Mesenchymal stem cell (in vitro differentiated cells and primary cell): ENCODE measurements at regions not wholly inside any gene's neighbourhood (a gene's known extent, or its start where the extent isn't known, plus 50 kb on each side); places are given as distances from the start of the nearest gene placed in this dataset.

Experiments
- DNase-seq: peaks from one replicate; pipeline ENCODE4 v3.0.0-alpha.2; 2013
- H2AFZ ChIP-seq: one replicate; pipeline ENCODE4 v1.6.1; 2013; ENCODE audit warnings: low read depth, mild to moderate bottlenecking, control low read depth, inconsistent platforms, low read length, moderate library complexity
- H2AK5ac ChIP-seq: 2 replicates; pipeline ENCODE4 v1.6.1; 2013; ENCODE audit warnings: low read length, moderate library complexity, mild to moderate bottlenecking, inconsistent platforms; ENCODE audit not compliant: severe bottlenecking
- H2BK120ac ChIP-seq: one replicate; pipeline ENCODE4 v1.6.1; 2013; ENCODE audit warnings: low read depth, mild to moderate bottlenecking, inconsistent platforms, low read length, moderate library complexity
- H2BK12ac ChIP-seq, 2 experiments: one replicate each; pipeline ENCODE4 v1.6.1; 2013; ENCODE audit warnings: inconsistent platforms in 2 of 2, low read length in 2 of 2, mild to moderate bottlenecking in 2 of 2, moderate library complexity in 2 of 2, control low read depth in 1 of 2
- H2BK15ac ChIP-seq: one replicate; pipeline ENCODE4 v1.6.1; 2013; ENCODE audit warnings: mild to moderate bottlenecking, low read depth, inconsistent platforms; ENCODE audit not compliant: poor library complexity, severe bottlenecking
- H2BK5ac ChIP-seq: 2 replicates; pipeline ENCODE4 v1.6.1; 2013; ENCODE audit warnings: low read depth, mild to moderate bottlenecking, low read length, control low read depth, inconsistent platforms; ENCODE audit not compliant: poor library complexity, severe bottlenecking
- H3K14ac ChIP-seq, 2 experiments: one replicate each; pipeline ENCODE4 v1.6.1; 2013; ENCODE audit warnings: inconsistent platforms in 2 of 2, low read length in 2 of 2, control low read depth in 1 of 2, mild to moderate bottlenecking in 1 of 2, moderate library complexity in 1 of 2
- H3K18ac ChIP-seq, 2 experiments: one replicate each; pipeline ENCODE4 v1.6.1; 2013; ENCODE audit warnings: inconsistent platforms in 2 of 2, low read length in 2 of 2, control low read depth in 1 of 2, low read depth in 1 of 2, mild to moderate bottlenecking in 1 of 2
- H3K23ac ChIP-seq, 2 experiments: one replicate each; pipeline ENCODE4 v1.6.1; 2013; ENCODE audit warnings: inconsistent platforms in 2 of 2, low read length in 2 of 2, mild to moderate bottlenecking in 2 of 2, moderate library complexity in 2 of 2, control low read depth in 1 of 2
- H3K27ac ChIP-seq: 2 replicates; pipeline ENCODE4 v1.5.1; 2013; ENCODE audit warnings: mild to moderate bottlenecking, moderate library complexity, low read length, control low read depth, inconsistent platforms; ENCODE audit not compliant: poor library complexity, severe bottlenecking
- H3K27me3 ChIP-seq, 2 experiments: 2 replicates each; pipeline versions ENCODE4 v1.6.1 to v1.7.0; 2013; ENCODE audit warnings: low read length in 2 of 2, mild to moderate bottlenecking in 2 of 2, moderate library complexity in 2 of 2, control low read depth in 1 of 2, inconsistent platforms in 1 of 2; ENCODE audit not compliant: control insufficient read depth in 1 of 2, insufficient read depth in 1 of 2
- H3K36me3 ChIP-seq, 2 experiments: 2 replicates each; pipeline versions ENCODE4 v1.6.1 to v1.7.0; 2013; ENCODE audit warnings: low read length in 2 of 2, control low read depth in 1 of 2, inconsistent platforms in 1 of 2, low read depth in 1 of 2, mild to moderate bottlenecking in 1 of 2; ENCODE audit not compliant: insufficient read depth in 2 of 2, control insufficient read depth in 1 of 2
- H3K4ac ChIP-seq, 2 experiments: one replicate each; pipeline ENCODE4 v1.6.1; 2013; ENCODE audit warnings: inconsistent platforms in 2 of 2, low read length in 2 of 2, mild to moderate bottlenecking in 2 of 2, moderate library complexity in 2 of 2, control low read depth in 1 of 2, low read depth in 1 of 2
- H3K4me1 ChIP-seq: 2 replicates; pipeline ENCODE4 v1.6.1; 2013; ENCODE audit warnings: low read depth, low read length, control low read depth; ENCODE audit not compliant: control insufficient read depth, insufficient read depth
- H3K4me2 ChIP-seq: 2 replicates; pipeline ENCODE4 v1.6.1; 2013; ENCODE audit warnings: low read length, mild to moderate bottlenecking, inconsistent platforms; ENCODE audit not compliant: poor library complexity, severe bottlenecking
- H3K4me3 ChIP-seq, 2 experiments: 2 replicates each; pipeline versions ENCODE4 v1.5.1 to v1.7.0; 2013; ENCODE audit warnings: low read length in 2 of 2, mild to moderate bottlenecking in 2 of 2, control low read depth in 1 of 2, low read depth in 1 of 2; ENCODE audit not compliant: insufficient read depth in 1 of 2
- H3K79me1 ChIP-seq: replicated peaks from 2 replicates; pipeline ENCODE4 v1.6.1; 2013; ENCODE audit warnings: mild to moderate bottlenecking, control low read depth, low read length, inconsistent platforms; ENCODE audit not compliant: poor library complexity, severe bottlenecking
- H3K9ac ChIP-seq: 2 replicates; pipeline ENCODE4 v1.7.0; 2013; ENCODE audit warnings: mild to moderate bottlenecking, low read length, moderate library complexity
- H3K9me3 ChIP-seq: 2 replicates; pipeline ENCODE4 v1.7.0; 2013; ENCODE audit warnings: mild to moderate bottlenecking, low read length; ENCODE audit not compliant: control insufficient read depth
- H4K8ac ChIP-seq: one replicate; pipeline ENCODE4 v1.6.1; 2013; ENCODE audit warnings: inconsistent platforms, mild to moderate bottlenecking, low read length, moderate library complexity
- H4K91ac ChIP-seq: one replicate; pipeline ENCODE4 v1.6.1; 2013; ENCODE audit warnings: mild to moderate bottlenecking, low read length, inconsistent platforms
- WGBS: methylation state at CpG from one replicate; pipeline ENCODE4 v1.1.7; 2013; ENCODE audit warnings: mixed read lengths; 5-methylcytosine and 5-hydroxymethylcytosine counted together

DNA sequence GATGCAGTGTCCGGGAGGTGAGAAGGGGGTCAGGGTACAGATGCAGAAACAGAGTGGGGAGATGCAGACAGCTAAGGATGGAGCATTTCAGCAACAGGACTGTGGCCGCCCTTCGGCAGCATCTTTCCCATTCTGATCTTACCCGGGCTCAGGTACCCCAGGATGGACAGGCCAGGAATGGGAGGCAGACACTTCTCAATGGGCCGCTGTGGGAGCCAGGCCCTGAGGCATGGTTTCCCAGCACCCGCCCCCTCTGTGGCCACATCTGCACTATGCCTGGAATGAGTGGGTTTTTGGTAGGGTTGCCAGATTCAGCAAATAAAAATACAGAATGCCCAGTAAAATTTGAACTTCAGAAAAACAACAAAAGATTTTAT is 105.2 kb upstream of the CTBP2 start:
- H4K8ac ChIP-seq, result no peak overlapping the region
- H3K4me1 ChIP-seq, result peaks cover 3% of the 10 kb centered on the region
- H3K27me3 ChIP-seq, result peaks cover 0 to 13% of the 10 kb centered on the region in 2 experiments
- H3K4me3 ChIP-seq, result no peak overlapping the region
- no peak overlapping the region for H2AFZ ChIP-seq
- H3K23ac ChIP-seq, result no peak overlapping the region
- H2BK15ac ChIP-seq, result no peak overlapping the region
- H3K36me3 ChIP-seq, result no peaks in the 10 kb centered on the region
- no peak overlapping the region for H3K18ac ChIP-seq
- H3K79me1 ChIP-seq, result no peaks in the 10 kb centered on the region
- H4K91ac ChIP-seq, result peak overlapping the region; percentile 7
- no peak overlapping the region for H3K4me2 ChIP-seq
- DNase-seq, result no peak
- H3K9ac ChIP-seq, result no peak overlapping the region
- H3K4ac ChIP-seq, result no peak overlapping the region
- H3K27ac ChIP-seq, result no peak overlapping the region
- H2BK120ac ChIP-seq, result no peak overlapping the region
- 81% methylated on average over 5 of the region's 6 CpGs for WGBS
- H2AK5ac ChIP-seq, result no peak overlapping the region
- H2BK12ac ChIP-seq, result no peak overlapping the region
- peaks cover 3% of the 10 kb centered on the region for H3K9me3 ChIP-seq
- H3K14ac ChIP-seq, result no peak overlapping the region
- no peak overlapping the region for H2BK5ac ChIP-seq

DNA sequence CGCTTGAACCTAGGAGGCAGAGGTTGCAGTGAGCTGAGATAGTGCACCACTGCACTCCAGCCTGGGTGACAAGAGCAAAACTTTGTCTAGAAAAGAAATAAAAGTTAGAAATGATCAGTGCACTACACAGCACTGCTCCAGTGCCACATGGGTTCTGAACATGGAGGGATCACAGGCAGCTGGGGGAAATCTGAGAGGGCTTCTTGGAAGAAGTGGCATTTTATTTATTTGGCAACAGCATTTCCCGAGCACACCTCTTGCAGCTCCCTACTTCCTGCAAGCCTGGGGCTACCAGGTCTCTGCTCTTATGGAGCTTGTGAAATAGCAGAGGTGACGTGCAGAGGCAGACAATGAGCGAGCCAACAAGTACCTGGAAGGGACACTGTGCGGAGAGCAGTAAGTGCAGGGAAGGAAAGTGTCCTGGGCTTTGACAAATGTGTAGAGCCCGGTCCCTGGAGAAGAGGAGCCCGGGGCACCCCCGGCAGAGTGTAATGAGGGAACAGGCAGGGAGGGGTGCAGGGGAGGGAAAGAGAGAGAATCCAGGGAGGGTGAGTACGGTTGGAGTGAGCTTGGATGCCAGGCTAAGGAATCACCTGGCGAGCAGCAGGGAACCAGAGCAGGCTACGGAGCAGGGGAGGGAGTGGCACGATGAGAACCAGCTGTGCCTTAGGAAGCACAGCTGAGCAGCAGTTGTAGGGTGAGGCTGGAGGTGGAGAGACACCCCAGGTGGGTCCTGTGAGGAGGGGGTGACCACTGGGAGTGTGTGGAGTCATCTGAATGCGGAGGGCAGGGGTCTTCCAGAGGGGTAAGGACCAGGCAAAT is 104.6 kb upstream of the CTBP2 start:
- no peak overlapping the region for H3K18ac ChIP-seq
- H3K4me3 ChIP-seq, result no peak overlapping the region
- H3K14ac ChIP-seq, result no peak overlapping the region
- H3K9me3 ChIP-seq, result peaks cover 2% of the 10 kb centered on the region
- H3K4ac ChIP-seq, result no peak overlapping the region
- H3K23ac ChIP-seq, result no peak overlapping the region
- H3K27ac ChIP-seq, result no peak overlapping the region
- H2AK5ac ChIP-seq, result no peak overlapping the region
- H4K91ac ChIP-seq, result peak overlapping the region; percentile 7
- no peak overlapping the region for H2BK12ac ChIP-seq
- H3K27me3 ChIP-seq, result peaks cover 0 to 9% of the 10 kb centered on the region in 2 experiments
- WGBS, result 86% methylated on average over 13 of the region's 13 CpGs
- no peak overlapping the region for H2BK120ac ChIP-seq
- H3K4me1 ChIP-seq, result peaks cover 3% of the 10 kb centered on the region
- H2AFZ ChIP-seq, result no peak overlapping the region
- H3K4me2 ChIP-seq, result no peak overlapping the region
- H2BK5ac ChIP-seq, result no peak overlapping the region
- H3K79me1 ChIP-seq, result no peaks in the 10 kb centered on the region
- no peaks in the 10 kb centered on the region for H3K36me3 ChIP-seq
- H2BK15ac ChIP-seq, result no peak overlapping the region
- H4K8ac ChIP-seq, result no peak overlapping the region
- H3K9ac ChIP-seq, result no peak overlapping the region
- no peak for DNase-seq

DNA sequence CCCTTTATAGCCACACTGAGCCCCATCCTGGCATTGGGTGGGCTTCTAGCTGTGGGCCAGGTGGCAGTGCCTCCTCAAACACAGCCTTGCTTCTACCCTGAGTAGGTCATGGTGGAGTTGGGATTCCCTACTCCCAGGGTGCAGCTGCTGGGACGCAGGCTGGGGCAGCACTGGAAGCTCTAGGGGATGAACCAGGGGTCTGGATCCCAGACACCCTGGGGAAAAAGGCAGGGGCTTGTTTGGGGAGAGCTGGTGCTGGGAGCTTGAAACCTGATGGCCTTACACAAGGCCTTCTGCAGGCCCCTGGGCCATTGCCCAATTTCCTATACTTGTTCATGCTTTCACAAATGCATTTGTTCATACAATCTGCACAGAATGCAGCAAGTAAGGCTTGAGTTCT is 103.7 kb upstream of the CTBP2 start:
- Histone ChIP-seq H3K9ac (no peak overlapping the region), H4K8ac (no peak overlapping the region), H2BK120ac (no peak overlapping the region), H2AK5ac (no peak overlapping the region), H4K91ac (no peak overlapping the region), H3K36me3 (no peaks in the 10 kb centered on the region), H2AFZ (no peak overlapping the region), H3K4me3 (no peak overlapping the region), H3K18ac (no peak overlapping the region), H3K4me1 (peaks cover 3% of the 10 kb centered on the region), H2BK5ac (no peak overlapping the region), H3K79me1 (no peaks in the 10 kb centered on the region), H3K23ac (no peak overlapping the region), H3K4ac (no peak overlapping the region), H3K14ac (no peak overlapping the region), H3K4me2 (no peak overlapping the region), H3K27ac (no peak overlapping the region), H2BK15ac (no peak overlapping the region), H2BK12ac (no peak overlapping the region), H3K27me3 (peaks cover 0 to 6% of the 10 kb centered on the region in 2 experiments), H3K9me3 (no peaks in the 10 kb centered on the region)
- WGBS, result 100% methylated on average over 1 of the region's 1 CpG
- no peak for DNase-seq

DNA sequence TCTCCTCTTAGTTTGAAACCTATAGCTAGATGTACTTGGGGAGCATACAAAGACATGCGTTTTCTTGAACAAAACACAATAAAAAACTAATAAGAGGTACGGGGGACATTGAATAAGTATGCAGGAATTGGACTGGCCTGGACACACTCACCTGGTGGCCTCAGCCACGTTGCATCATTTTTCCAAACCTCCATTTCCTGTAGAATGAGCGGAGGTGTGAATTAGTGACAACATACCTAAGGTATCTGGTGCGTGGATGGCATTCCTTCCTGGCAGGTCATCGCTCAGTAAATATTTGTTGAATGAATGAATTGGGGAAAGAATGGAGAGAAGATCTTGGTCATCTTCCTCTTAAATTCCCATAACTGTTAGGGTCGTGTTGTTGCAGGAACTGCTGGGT is 103.2 kb upstream of the CTBP2 start:
- 62% methylated on average over 7 of the region's 7 CpGs for WGBS
- Histone ChIP-seq H3K4me2 (no peak overlapping the region), H3K79me1 (no peaks in the 10 kb centered on the region)

More for the DNA sequence above, 103.2 kb upstream of the CTBP2 start:
- H3K4me3 ChIP-seq, result no peak overlapping the region
- H3K27ac ChIP-seq, result no peak overlapping the region
- no peak for DNase-seq
- H3K18ac ChIP-seq, result no peak overlapping the region
- no peak overlapping the region for H3K4ac ChIP-seq
- peaks cover 0 to 6% of the 10 kb centered on the region in 2 experiments for H3K27me3 ChIP-seq
- H3K23ac ChIP-seq, result no peak overlapping the region
- no peak overlapping the region for H4K91ac ChIP-seq
- H4K8ac ChIP-seq, result no peak overlapping the region
- no peak overlapping the region for H2BK5ac ChIP-seq
- H3K36me3 ChIP-seq, result no peaks in the 10 kb centered on the region
- no peak overlapping the region for H2AFZ ChIP-seq
- no peak overlapping the region for H2BK120ac ChIP-seq
- no peak overlapping the region for H3K9ac ChIP-seq
- no peak overlapping the region for H2BK15ac ChIP-seq
- H2BK12ac ChIP-seq, result no peak overlapping the region
- no peak overlapping the region for H3K14ac ChIP-seq
- peaks cover 3% of the 10 kb centered on the region for H3K4me1 ChIP-seq
- H2AK5ac ChIP-seq, result no peak overlapping the region
- no peaks in the 10 kb centered on the region for H3K9me3 ChIP-seq
